ENCODE measurements at regions not wholly inside any gene's neighbourhood (a gene's known extent, or its start where the extent isn't known, plus 50 kb on each side); places are given as distances from the start of the nearest gene placed in this dataset.

DNA sequence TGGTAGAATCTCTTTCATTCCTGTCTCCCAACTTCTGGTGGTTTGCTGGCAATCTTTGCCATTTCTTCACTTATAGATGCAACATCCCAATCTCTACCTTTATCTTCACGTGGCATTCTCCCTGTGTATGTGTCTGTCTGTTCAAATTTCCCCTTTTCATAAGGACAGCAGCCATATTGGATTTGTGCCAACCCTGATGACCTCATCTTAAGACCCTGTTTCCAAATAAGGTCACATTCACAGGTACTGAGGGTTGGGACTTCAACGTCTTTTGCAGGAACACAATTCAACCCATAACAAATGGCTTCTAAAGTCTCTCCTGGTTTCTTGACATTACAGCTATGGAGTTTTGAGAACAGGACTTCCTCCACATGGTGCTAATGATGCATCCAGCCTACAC lies 84.5 kb upstream of the OLIG2 start:
- no peak for DNase-seq (ENCODE audit: low spot score)
- TF ChIP-seq, protein P1, sequence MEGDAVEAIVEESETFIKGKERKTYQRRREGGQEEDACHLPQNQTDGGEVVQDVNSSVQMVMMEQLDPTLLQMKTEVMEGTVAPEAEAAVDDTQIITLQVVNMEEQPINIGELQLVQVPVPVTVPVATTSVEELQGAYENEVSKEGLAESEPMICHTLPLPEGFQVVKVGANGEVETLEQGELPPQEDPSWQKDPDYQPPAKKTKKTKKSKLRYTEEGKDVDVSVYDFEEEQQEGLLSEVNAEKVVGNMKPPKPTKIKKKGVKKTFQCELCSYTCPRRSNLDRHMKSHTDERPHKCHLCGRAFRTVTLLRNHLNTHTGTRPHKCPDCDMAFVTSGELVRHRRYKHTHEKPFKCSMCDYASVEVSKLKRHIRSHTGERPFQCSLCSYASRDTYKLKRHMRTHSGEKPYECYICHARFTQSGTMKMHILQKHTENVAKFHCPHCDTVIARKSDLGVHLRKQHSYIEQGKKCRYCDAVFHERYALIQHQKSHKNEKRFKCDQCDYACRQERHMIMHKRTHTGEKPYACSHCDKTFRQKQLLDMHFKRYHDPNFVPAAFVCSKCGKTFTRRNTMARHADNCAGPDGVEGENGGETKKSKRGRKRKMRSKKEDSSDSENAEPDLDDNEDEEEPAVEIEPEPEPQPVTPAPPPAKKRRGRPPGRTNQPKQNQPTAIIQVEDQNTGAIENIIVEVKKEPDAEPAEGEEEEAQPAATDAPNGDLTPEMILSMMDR (IDR thresholded peaks at IDR 0.05; ENCODE audit: borderline replicate concordance, control extremely low read depth, extremely low read depth, insufficient read depth, missing control alignments), result no peak
- in situ Hi-C loops (cut with MboI; ENCODE audit: low sequenced_read_pairs, unreplicated experiment), result no loop called here

DNA sequence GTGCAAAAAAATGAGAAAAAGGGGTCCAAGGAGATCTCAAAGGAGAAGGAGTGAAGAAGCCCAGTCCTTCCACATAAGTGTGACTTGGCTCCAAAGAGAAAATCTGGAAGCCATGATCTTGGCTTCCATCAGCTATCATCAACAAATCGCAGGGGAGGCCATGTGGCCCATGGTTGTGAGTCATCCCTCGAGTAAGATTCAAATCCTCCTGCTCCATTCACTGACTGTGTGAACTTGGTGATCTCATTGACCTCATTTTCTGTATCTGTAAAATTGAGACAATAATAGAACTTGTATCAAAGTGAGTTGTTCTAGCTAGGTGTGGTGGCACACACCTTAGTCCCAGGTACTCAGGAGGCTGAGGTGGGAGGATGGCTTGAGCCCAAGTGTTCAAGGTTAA lies 79.1 kb upstream of the OLIG2 start:
- DNase-seq (ENCODE audit: low spot score), result no peak
- TF ChIP-seq, protein P1 (IDR thresholded peaks at IDR 0.05; ENCODE audit: borderline replicate concordance, control extremely low read depth, extremely low read depth, insufficient read depth, missing control alignments), result no peak
- in situ Hi-C loops (cut with MboI; ENCODE audit: low sequenced_read_pairs, unreplicated experiment), result no loop called here

- in situ Hi-C loops (cut with MboI; ENCODE audit: low sequenced_read_pairs, unreplicated experiment), result no loop called here
- TF ChIP-seq, protein P1 (IDR thresholded peaks at IDR 0.05; ENCODE audit: borderline replicate concordance, control extremely low read depth, extremely low read depth, insufficient read depth, missing control alignments), result no peak
Measured at GRCh38 chr21:32947736-32948135, 78.0 kb upstream of the OLIG2 start.

DNA sequence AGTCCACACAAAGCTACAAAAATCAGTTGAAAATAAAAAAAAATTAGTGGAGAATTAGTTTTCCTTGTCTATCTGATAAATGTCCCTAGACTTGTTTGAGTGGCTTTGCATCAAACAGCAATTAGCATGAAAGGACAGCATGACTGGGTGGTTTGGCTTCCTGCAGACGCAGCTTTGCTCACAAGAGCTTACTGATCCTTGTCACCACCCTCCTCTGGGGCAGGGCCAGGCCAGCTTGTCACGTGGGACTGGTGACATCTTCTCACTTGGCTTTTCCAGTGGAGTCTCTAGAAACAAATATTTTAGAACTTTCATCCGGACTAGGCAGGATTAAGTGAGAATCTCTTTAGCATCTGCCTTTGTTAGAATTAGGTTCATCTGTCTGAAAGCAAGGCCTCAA lies 76.0 kb upstream of the OLIG2 start:
- in situ Hi-C loops (cut with MboI; ENCODE audit: low sequenced_read_pairs, unreplicated experiment), result no loop called here
- no peak for DNase-seq (ENCODE audit: low spot score)
- TF ChIP-seq, protein P1 (IDR thresholded peaks at IDR 0.05; ENCODE audit: borderline replicate concordance, control extremely low read depth, extremely low read depth, insufficient read depth, missing control alignments), result no peak

More at GRCh38 chr21:32947736-32948135, 78.0 kb upstream of the OLIG2 start:
- no peak for DNase-seq (ENCODE audit: low spot score)

DNA sequence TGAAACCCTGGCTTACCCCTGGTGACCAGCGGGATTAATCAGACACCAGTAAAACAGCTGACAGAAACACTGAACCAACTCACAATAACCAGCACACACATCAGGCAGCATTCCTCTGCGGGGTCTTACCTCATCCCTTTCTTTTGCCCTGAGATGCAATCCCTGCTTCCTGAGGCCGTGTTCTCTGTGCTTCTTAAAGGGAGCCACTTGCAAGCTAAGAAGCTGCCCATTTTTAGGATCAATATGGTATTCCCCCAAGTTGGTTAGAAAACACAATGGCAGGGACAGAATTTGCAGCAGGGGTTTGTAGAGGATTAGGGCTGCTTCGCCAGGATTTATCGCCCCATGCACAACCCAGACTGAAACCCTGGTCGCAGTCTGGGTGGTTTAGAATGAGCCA lies 74.7 kb upstream of the OLIG2 start:
- in situ Hi-C loops (cut with MboI; ENCODE audit: low sequenced_read_pairs, unreplicated experiment), result no loop called here
- no peak for DNase-seq (ENCODE audit: low spot score)
- TF ChIP-seq, protein P1 (IDR thresholded peaks at IDR 0.05; ENCODE audit: borderline replicate concordance, control extremely low read depth, extremely low read depth, insufficient read depth, missing control alignments), result no peak

DNA sequence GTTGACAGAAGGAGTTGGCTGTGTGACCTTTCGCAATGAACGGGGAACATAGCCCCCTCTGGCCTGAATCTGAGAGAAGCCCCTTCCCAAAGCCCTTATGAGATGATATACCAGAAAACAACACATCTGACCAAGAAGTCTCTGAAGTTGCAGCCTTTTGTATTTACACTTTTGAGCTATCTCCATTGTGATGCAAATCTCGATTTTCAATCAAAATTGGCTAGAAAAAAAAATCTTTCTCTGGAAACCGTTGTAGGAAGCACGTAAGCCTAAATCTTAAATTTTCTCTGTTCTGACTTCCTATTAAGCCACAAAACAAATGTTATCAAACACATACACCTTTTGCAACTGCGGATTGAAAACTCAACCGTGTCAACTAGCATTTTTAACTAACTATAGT lies 71.4 kb upstream of the OLIG2 start:
- no peak for DNase-seq (ENCODE audit: low spot score)
- TF ChIP-seq, protein P1 (IDR thresholded peaks at IDR 0.05; ENCODE audit: borderline replicate concordance, control extremely low read depth, extremely low read depth, insufficient read depth, missing control alignments), result no peak
- in situ Hi-C loops (cut with MboI; ENCODE audit: low sequenced_read_pairs, unreplicated experiment), result no loop called here

Measured in GM13976 (cell line).